ENCODE measurements at regions not wholly inside any gene's neighbourhood (a gene's known extent, or its start where the extent isn't known, plus 50 kb on each side); places are given as distances from the start of the nearest gene placed in this dataset.

DNA sequence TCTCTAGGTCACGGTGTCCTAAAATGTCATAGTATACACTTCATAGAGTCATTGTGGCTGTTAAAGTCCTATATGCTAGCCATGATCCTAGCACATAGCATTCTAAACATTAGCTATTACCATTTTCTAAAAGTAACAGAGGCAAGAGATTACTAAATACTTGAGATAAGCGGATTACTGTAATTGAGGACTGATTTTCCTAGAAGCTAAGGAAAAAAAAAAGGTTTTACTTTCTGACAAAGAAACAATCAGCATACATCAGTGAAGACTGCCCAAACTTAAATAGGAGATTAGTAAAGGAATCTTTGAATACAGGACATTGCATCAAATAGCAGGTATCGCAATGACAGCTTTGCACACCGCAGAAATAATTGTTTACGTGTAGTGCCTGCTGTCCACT, 91.3 kb upstream of the HNRNPU start:
- no peak for TF ChIP-seq SUZ12 (IDR thresholded peaks at IDR 0.05; ENCODE audit: extremely low read depth, insufficient read depth, insufficient read length)
- no peak for TF ChIP-seq ZNF274 (IDR thresholded peaks at IDR 0.05; ENCODE audit: low read depth, low read length)
